Left lobe of liver (tissue), 2 donors: ENCODE measurements at regions not wholly inside any gene's neighbourhood (a gene's known extent, or its start where the extent isn't known, plus 50 kb on each side); places are given as distances from the start of the nearest gene placed in this dataset.

Experiments used
- ATAC-seq: fragments of 200-7000 bp; cut with Tn5 transposase; one replicate; pipeline ENCODE4 v1.9.1; 2020; ENCODE audit warnings: mild to moderate bottlenecking, moderate library complexity
- DNase-seq: peaks from one replicate; pipeline ENCODE4 v3.0.0-alpha.2; 2020; ENCODE audit warnings: low spot score
- donor health status: DM: no; HTN: no; CAD: no; lungs with moderate emphysema.
- donor health status: DM: no; HTN: yes; CAD: no.

DNA sequence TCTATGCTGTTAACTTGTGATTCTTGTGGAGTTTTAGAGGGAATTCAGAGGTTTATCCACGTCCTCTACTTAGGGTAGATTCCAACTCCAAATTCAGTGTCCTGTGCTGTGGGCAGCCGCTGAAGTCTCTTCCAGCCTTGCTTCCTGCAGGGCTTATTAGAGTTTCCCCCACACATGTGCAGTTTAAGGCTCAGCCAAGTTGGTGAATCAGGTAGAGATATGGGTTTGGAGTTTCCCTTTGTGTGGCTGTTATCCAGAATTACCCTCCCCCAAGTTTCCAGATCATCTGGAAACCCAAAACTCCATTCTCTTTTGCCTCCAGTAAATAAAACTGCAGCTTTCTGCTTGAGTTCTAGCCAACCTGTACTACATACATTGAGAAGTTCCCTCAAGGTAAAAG lies 853.7 kb downstream of the GALC start:
- DNase-seq (no peak), ATAC-seq (no peak)

DNA sequence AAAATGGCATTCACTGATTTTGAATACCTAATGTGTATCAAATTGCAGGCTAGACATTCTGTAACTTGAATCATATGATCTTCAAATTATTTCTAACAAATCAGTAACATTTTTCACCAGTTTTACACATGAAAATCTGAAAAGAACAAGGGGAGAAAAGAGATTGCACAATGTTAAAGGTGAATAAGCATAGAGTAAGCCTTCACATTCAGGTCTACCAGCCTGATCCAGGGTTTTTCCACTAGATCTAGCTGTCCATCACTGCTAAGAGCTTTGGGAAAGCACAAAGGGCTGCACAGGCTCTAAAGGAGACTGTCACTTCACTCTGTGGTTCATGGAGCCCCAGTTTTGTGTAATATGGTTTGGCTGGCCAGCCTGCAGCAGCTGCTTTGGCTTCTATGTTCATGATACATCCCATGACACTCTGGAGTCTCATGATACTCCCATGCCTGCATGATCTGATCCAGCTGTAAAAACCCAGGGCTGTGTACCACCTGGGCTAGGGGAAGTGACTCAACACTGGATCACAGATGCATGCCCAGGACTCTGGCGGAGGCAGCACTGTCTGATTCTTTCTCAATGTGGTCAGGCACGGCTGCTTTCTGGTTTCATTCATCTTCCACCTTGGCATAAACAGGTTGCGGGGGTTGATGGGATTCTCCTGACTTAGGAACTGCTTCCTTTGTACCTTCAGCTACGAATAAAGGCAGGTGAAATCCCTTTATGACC lies 859.7 kb downstream of the GALC start:
- DNase-seq (no peak), ATAC-seq (no peak)

DNA sequence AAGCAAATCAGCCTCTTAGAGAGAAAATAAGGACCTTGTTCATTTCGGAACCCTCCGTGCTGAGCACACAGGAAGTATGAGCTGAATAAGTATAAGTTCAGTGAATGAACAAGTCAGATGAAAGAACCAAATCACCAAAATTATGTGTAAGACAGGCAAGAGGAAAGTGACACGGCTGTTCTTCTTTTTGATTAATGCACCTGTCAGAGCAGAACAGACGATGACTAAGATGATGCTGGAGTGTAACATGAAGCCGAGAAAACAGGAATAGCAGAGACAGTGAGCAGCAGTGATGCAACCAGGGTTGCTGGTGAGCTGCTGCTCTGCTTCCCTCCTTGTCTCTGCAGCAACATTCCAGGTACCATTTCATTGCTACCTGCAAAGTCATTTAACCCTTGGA lies 861.1 kb downstream of the GALC start:
- ATAC-seq (no peak), DNase-seq (no peak)

GRCh38 chr14:87122166-87122565 lies 870.8 kb downstream of the GALC start:
- DNase-seq (no peak), ATAC-seq (no peak)

- no peak for DNase-seq
- ATAC-seq, result no peak
Observed at GRCh38 chr14:87121716-87122115, 871.3 kb downstream of the GALC start.

DNA sequence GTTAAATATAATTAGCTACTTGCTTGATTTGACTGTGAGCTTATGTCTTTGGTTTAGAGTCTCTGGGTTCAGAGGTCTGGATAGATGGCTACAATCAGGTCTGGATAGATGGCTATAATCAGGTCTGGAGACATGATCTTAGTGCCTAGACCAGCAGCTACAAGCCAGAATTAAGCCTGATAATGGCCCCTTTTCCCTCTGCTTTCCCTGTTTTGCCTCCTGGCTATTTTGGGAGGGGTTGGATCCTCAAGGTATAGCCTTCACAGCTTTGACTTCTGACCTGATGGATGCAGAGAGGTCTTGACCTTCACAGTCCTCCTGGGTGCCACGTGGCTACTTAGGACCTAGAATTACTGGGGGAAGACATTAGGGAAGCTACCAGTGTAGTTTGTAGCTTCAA lies 877.7 kb downstream of the GALC start:
- ATAC-seq (no peak), DNase-seq (no peak)

DNA sequence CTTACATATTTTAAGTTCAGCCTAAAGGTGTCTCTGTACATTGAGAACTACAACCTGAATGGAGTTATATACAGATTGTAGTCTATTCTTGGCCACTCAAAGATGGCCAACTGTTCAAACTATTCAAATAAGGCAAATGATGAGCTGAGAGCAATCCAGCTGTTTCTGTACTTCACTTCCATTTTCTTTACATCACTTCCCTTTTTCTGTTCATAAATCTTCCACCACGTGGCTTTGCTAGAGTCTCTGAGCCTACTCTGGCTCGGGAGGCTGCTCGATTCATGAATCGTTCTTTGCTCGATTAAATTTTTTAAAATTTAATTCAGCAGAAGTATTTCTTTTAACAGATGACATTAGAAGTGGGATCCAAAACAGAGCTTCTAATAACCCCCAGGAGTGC lies 879.7 kb downstream of the GALC start:
- ATAC-seq (no peak), DNase-seq (no peak)

DNA sequence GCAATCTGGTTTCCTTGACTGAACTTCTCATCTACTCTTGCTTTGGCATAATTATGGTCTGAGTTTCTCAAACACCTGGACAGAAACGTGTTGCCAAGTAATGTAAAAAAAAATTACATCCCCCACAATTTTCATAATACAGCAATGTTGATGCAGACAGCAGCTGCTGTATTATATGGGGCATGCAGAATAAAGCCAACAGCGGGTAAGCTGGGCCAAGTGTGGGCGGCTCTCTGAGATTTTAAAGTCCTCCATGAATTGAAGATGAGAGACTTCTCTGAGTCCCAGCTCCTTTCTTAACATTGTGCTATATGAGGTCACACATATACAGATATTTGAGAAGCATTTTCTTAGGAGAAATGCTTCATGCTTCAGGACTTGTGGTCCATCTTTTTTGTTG lies 881.2 kb downstream of the GALC start:
- DNase-seq, result no peak
- ATAC-seq, result no peak

GRCh38 chr14:87111126-87111525 lies 881.9 kb downstream of the GALC start:
- DNase-seq, result no peak
- no peak for ATAC-seq

- no peak for ATAC-seq
- DNase-seq, result no peak
Observed at GRCh38 chr14:87109271-87109670, 883.7 kb downstream of the GALC start.

GRCh38 chr14:87108726-87109125 lies 884.3 kb downstream of the GALC start:
- ATAC-seq (no peak), DNase-seq (no peak)

- DNase-seq, result no peak
- ATAC-seq, result no peak
Observed at GRCh38 chr14:87102811-87103378, 890.1 kb downstream of the GALC start.

DNA sequence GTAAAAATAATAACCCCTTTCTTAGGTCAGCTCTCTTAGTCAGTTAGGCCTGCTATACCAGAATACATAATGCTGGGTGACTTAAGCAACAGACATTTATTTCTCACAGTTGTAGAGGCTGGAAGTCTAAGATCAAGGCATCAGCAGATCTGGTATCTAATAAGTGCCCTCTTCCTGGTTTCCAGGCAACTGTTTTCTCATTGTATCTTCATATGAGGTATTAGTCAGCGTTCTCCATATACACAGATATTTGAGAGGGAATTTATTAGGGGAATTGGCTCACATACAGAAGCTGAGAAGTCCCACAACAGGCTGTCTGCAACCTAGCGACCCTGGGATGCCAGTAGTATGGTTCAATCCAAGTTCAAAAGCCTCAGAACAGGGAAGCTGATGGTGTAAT lies 896.0 kb downstream of the GALC start:
- DNase-seq, result no peak

GRCh38 chr14:87094913-87095312 lies 898.1 kb downstream of the GALC start:
- DNase-seq (no peak), ATAC-seq (no peak)

More for the DNA sequence above, 896.0 kb downstream of the GALC start:
- no peak for ATAC-seq

- DNase-seq, result no peak
Observed at GRCh38 chr14:87088588-87088987, 904.4 kb downstream of the GALC start.

GRCh38 chr14:87087881-87088280 lies 905.1 kb downstream of the GALC start:
- no peak for ATAC-seq

More at GRCh38 chr14:87088588-87088987, 904.4 kb downstream of the GALC start:
- no peak for ATAC-seq

GRCh38 chr14:87084908-87085307 lies 908.1 kb downstream of the GALC start:
- DNase-seq (no peak), ATAC-seq (no peak)

More at GRCh38 chr14:87087881-87088280, 905.1 kb downstream of the GALC start:
- no peak for DNase-seq

DNA sequence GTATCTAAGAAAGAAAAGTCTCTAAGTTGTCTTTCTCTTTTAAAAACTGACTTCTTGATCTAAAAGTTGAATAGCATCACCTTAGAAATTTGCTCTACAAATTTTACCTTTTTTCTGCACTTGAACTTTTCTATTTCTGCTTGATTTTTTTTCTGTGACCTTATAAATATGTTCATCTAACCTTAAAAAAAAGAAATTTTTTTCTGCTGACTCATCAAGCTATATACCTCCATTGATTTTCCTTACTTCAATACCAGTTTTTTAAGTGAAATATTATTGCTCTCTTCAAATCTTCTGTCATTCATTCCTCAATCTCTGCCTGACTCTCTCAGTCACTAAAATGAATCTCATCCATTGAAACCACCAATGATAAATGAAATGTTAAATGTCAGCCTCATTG lies 910.1 kb downstream of the GALC start:
- no peak for DNase-seq
- no peak for ATAC-seq

DNA sequence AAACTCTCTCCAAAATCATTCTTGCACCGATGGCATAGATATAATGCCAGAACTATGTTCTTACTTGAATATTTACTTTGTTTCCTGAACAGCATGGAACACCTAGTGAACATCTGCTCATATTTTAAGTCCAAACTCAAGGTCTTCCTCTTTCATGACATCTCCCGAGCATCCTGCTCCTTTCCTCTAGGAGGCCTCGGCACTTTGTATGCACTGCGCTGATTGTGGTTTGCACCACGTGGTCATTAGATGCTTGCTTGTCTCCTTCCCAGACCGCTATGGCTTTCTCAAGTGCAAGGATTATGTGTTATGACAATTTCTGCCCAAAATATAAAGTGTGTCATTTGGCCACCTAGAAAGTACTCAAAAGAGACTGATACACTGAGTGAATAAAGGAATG lies 912.0 kb downstream of the GALC start:
- no peak for ATAC-seq
- DNase-seq, result no peak

GRCh38 chr14:87080146-87080545 lies 912.8 kb downstream of the GALC start:
- no peak for DNase-seq
- ATAC-seq, result no peak

DNA sequence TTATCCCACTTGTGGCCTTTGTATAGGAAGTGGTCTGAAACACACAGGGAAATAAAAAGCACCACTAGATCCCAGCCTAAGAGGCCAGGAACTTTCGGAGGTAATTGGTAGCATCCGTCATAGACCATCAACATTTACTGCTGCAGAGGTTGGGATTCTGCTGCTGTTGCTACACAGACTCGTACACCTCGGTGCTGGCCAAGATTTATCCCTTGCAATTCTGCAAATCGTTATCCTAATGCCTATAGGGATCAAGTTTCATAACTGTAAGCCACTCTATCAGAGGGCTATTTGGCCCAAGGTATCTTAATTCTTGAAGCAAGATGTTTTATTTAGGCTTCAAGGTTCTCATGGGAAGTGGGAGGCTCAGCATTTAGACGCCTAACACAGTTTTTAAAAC lies 913.6 kb downstream of the GALC start:
- DNase-seq, result no peak
- no peak for ATAC-seq

DNA sequence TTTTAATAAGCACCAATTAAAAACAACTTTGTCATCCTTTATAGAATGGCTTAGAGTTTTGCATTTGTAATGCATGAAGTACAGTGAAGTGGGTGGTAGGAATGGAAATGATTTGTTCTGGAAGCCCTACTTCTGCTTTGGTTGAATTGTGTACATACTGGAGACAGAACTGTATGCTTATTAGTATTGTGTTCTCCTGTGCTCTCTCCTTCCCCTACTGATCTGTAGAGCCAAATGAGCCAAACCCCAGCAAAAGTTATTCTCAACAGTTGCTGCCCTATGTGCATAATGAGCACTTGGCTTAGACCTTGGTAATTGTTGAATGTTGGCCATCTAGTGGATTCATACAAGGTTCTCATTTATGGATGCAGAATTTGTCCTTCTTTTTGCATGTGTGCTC lies 916.1 kb downstream of the GALC start:
- DNase-seq (no peak), ATAC-seq (no peak)

DNA sequence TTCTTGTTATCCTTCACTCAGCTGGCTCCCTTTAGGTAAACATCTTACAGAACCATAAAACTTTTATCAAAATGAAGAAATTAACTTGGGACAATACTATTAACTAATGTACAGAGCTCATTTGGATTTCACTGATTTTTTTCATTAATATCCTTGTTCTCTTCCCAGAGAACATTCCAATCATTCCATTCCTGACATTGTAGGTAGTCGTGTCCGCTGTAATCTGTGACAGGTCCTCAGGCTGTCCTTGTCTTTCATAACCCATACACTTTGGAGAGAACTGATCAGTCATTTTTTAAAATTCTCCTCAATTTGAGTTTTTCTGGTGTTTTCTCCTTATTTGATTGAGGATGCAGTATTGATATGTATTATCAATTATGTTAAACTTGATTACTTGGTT lies 916.8 kb downstream of the GALC start:
- ATAC-seq (no peak), DNase-seq (no peak)
